HepG2 (cell line): ENCODE measurements at regions not wholly inside any gene's neighbourhood (a gene's known extent, or its start where the extent isn't known, plus 50 kb on each side); places are given as distances from the start of the nearest gene placed in this dataset.

Source experiments
- ATAC-seq: fragments of 200-7000 bp; cut with Tn5 transposase; 3 replicates; pipeline ENCODE4 v1.9.1; 2020; ENCODE audit warnings: mild to moderate bottlenecking, moderate library complexity
- BruUV-seq: library from RNA; stranded (reverse); fragments of 400-500 nt; replicated peaks from 2 replicates; lab custom pipeline; 2021; lab: Mats Ljungman, UMichigan
- CTCF ChIA-PET: fragments of 300-600 bp; formaldehyde crosslinking; extraction: SDS; loops from one replicate; lab custom pipeline; 2021; ENCODE audit warnings: low total read pairs, inconsistent platforms, low intra/inter-chr PET ratio; lab: Yijun Ruan, JAX
- POLR2A ChIA-PET: fragments of 350-600 bp; sonication (Branson Sonifier 250); formaldehyde crosslinking; loops from one replicate; lab custom pipeline; 2020; ENCODE audit warnings: antibody characterized with exemption, inconsistent platforms; lab: Yijun Ruan, JAX
- DNase-seq: peaks from one replicate; pipeline ENCODE4 v3.0.0-alpha.2; 2015; ENCODE audit warnings: low spot score
- FAIRE-seq: peaks from 3 replicates; lab custom pipeline; 2011; peaks lifted over from hg19 to GRCh38; lab: Jason Lieb, UNC
- H2AFZ ChIP-seq: one replicate; pipeline ENCODE4 v1.6.1; 2011; ENCODE audit warnings: low read length, inconsistent platforms
- H3K27ac ChIP-seq: fragments of 300-600 bp; 3 replicates; pipeline ENCODE4 v1.8.0; 2011; ENCODE audit warnings: mixed run types, mild to moderate bottlenecking, mixed read lengths, low read length, inconsistent platforms; ENCODE audit not compliant: insufficient read depth; ENCODE audit errors: extremely low read length
- H3K27me3 ChIP-seq, 2 experiments: fragments of 200-600 bp in 1 of 2; 2 replicates in 1 of 2; 3 replicates in 1 of 2; pipeline versions ENCODE4 v1.6.0 to v1.8.0; 2011; ENCODE audit warnings: low read length in 2 of 2, mild to moderate bottlenecking in 2 of 2, moderate library complexity in 2 of 2, inconsistent platforms in 1 of 2; ENCODE audit not compliant: insufficient read depth in 2 of 2, control insufficient read depth in 1 of 2
- H3K36me3 ChIP-seq, 2 experiments: fragments of 200-600 bp in 1 of 2; replicated peaks in 1 of 2; 2 replicates in 1 of 2; 3 replicates in 1 of 2; pipeline versions ENCODE4 v1.5.1 to v1.8.0; 2011; ENCODE audit warnings: low read length in 2 of 2, inconsistent platforms in 1 of 2; ENCODE audit not compliant: insufficient read depth in 2 of 2, control insufficient read depth in 1 of 2
- H3K4me1 ChIP-seq: 2 replicates; pipeline ENCODE4 v1.5.1; 2012; ENCODE audit warnings: low read length, inconsistent platforms; ENCODE audit not compliant: insufficient read depth
- H3K4me2 ChIP-seq: 2 replicates; pipeline ENCODE4 v1.6.0; 2011; ENCODE audit warnings: low read depth, low read length, inconsistent platforms
- H3K4me3 ChIP-seq, 3 experiments: fragments of 200-600 bp in 1 of 3; sonication (generic), shearing (Covaris generic) in 1 of 3; replicated peaks in 1 of 3; 2 replicates each; pipeline ENCODE4 v1.5.1; 2011 to 2016; ENCODE audit warnings: low read length in 3 of 3, inconsistent platforms in 2 of 3, low read depth in 2 of 3, mild to moderate bottlenecking in 2 of 3, control low read depth in 1 of 3, mixed read lengths in 1 of 3; ENCODE audit not compliant: insufficient read depth in 1 of 3
- H3K79me2 ChIP-seq: one replicate; pipeline ENCODE4 v1.6.1; 2011; ENCODE audit warnings: low read length, inconsistent platforms; ENCODE audit not compliant: insufficient read depth
- H3K9ac ChIP-seq: 2 replicates; pipeline ENCODE4 v1.6.0; 2011; ENCODE audit warnings: mild to moderate bottlenecking, low read depth, low read length, inconsistent platforms; ENCODE audit not compliant: insufficient read depth
- H3K9me3 ChIP-seq: 2 replicates; pipeline ENCODE4 v1.5.1; 2012; ENCODE audit warnings: mild to moderate bottlenecking, low read length
- H4K20me1 ChIP-seq: 2 replicates; pipeline ENCODE4 v1.6.0; 2011; ENCODE audit warnings: inconsistent platforms, mild to moderate bottlenecking, low read length, moderate library complexity; ENCODE audit not compliant: insufficient read depth
- CEBPG ChIP-seq: IDR thresholded peaks from 2 replicates; pipeline ENCODE4 v1.6.1; 2016
- CTCF ChIP-seq: sonication (generic); formaldehyde crosslinking; IDR thresholded peaks from 2 replicates; pipeline ENCODE4 v1.5.0; 2020; ENCODE audit warnings: mild to moderate bottlenecking, missing genetic modification reagents, moderate library complexity
- FOXA3 ChIP-seq: IDR thresholded peaks from 2 replicates; pipeline ENCODE4 v1.6.1; 2016; ENCODE audit warnings: missing genetic modification reagents, missing compliant biosample characterization
- MBD4 ChIP-seq: IDR thresholded peaks from 2 replicates; pipeline ENCODE4 v1.6.1; 2012; ENCODE audit warnings: low read length, inconsistent platforms, borderline replicate concordance
- NR3C1 ChIP-seq: sonication (generic); formaldehyde crosslinking; IDR thresholded peaks from 2 replicates; pipeline ENCODE4 v1.4.0; 2020; ENCODE audit warnings: missing genetic modification reagents
- PRPF4 ChIP-seq: fragments of 200-400 bp; formaldehyde crosslinking; IDR thresholded peaks from 2 replicates; pipeline ENCODE4 v1.6.1; 2016; ENCODE audit warnings: low read length, low read depth; ENCODE audit not compliant: poor library complexity, severe bottlenecking
- RORA ChIP-seq: sonication (generic); formaldehyde crosslinking; IDR thresholded peaks from 2 replicates; pipeline ENCODE4 v1.5.0; 2020; ENCODE audit warnings: mild to moderate bottlenecking, missing genetic modification reagents, moderate library complexity
- SP4 ChIP-seq: sonication (generic); formaldehyde crosslinking; IDR thresholded peaks from 2 replicates; pipeline ENCODE4 v1.8.1; 2023; ENCODE audit warnings: mild to moderate bottlenecking, missing genetic modification reagents
- TCF7L2 ChIP-seq: IDR thresholded peaks from 2 replicates; pipeline ENCODE4 v1.6.1; 2011; ENCODE audit warnings: mild to moderate bottlenecking, low read depth, low read length, moderate library complexity
- ZNF292 ChIP-seq: sonication (generic); formaldehyde crosslinking; IDR thresholded peaks from 2 replicates; pipeline ENCODE4 v1.8.1; 2022; ENCODE audit warnings: mild to moderate bottlenecking, low read depth, missing genetic modification reagents, borderline replicate concordance
- ZNF773 ChIP-seq: sonication (generic); formaldehyde crosslinking; IDR thresholded peaks from 2 replicates; pipeline ENCODE4 v1.4.0; 2020; ENCODE audit warnings: missing genetic modification reagents, borderline replicate concordance
- WGBS: methylation state at CpG from one replicate; pipeline ENCODE4 v1.1.6; 2017; ENCODE audit warnings: low lambda C conversion rate; 5-methylcytosine and 5-hydroxymethylcytosine counted together
- in situ Hi-C: cut with HindIII; loops from 2 replicates; pipeline ENCODE4 v1.10.0; 2017; ENCODE audit warnings: low pct_unique_long_range_greater_than_20kb; ENCODE audit not compliant: extremely low pct_ligation_motif_present
- intact Hi-C: fragments of 100-400 bp; cut with micrococcal nuclease; formaldehyde crosslinking; loops from one replicate; pipeline ENCODE4 v1.10.0; 2022; ENCODE audit not compliant: unreplicated experiment

GRCh38 chr13:22846551-22846950 lies 334.2 kb upstream of the SGCG start:
- Histone ChIP-seq H3K27me3 (no peaks in the 10 kb centered on the region), H3K9ac (no peak overlapping the region), H4K20me1 (no peaks in the 10 kb centered on the region), H3K4me2 (no peak overlapping the region), H3K9me3 (no peaks in the 10 kb centered on the region), H3K36me3 (no peaks in the 10 kb centered on the region), H3K79me2 (no peaks in the 10 kb centered on the region), H2AFZ (no peak overlapping the region), H3K27ac (no peak overlapping the region), H3K4me1 (peaks cover 9% of the 10 kb centered on the region), H3K4me3 (no peak overlapping the region)
- FAIRE-seq (no peak), ATAC-seq (no peak), DNase-seq (no peak)
- 18% methylated on average over 2 of the region's 2 CpGs for WGBS
- no peak for TF ChIP-seq PRPF4
- TF ChIP-seq NR3C1 (CRISPR knock-in tag), result no peak
- TF ChIP-seq ZNF773 (CRISPR knock-in tag), result no peak
- no peak for TF ChIP-seq RORA (CRISPR knock-in tag)
- no peak for TF ChIP-seq ZNF292 (CRISPR knock-in tag)
- TF ChIP-seq FOXA3 (CRISPR knock-in tag), result no peak
- no peak for TF ChIP-seq CTCF (CRISPR knock-in tag)
- TF ChIP-seq MBD4, result no peak
- no peak for TF ChIP-seq TCF7L2
- no peak for TF ChIP-seq CEBPG (CRISPR knock-in tag)
- TF ChIP-seq SP4 (CRISPR knock-in tag), result no peak
- ChIA-PET CTCF (no interaction called here), POLR2A (no interaction called here)
- BruUV-seq, result no TSS peak
- in situ Hi-C loops, result no loop called here
- intact Hi-C loops, result no loop called here
